A673 (cell line): ENCODE measurements at regions not wholly inside any gene's neighbourhood (a gene's known extent, or its start where the extent isn't known, plus 50 kb on each side); places are given as distances from the start of the nearest gene placed in this dataset.

ENCODE experiments used
- BruUV-seq: library from RNA; stranded (reverse); fragments of 400-500 nt; replicated peaks from 2 replicates; lab custom pipeline; 2021; lab: Mats Ljungman, UMichigan
- CTCF ChIA-PET: fragments of 300-600 bp; sonication (Branson Sonifier 250); formaldehyde crosslinking; loops from one replicate; lab custom pipeline; 2022; ENCODE audit warnings: antibody characterized with exemption; lab: Charles Lee
- POLR2A ChIA-PET: fragments of 300-600 bp; sonication (Branson Sonifier 250); formaldehyde crosslinking; loops from one replicate; lab custom pipeline; 2022; ENCODE audit warnings: antibody characterized with exemption; ENCODE audit not compliant: low non-redundant PET; lab: Charles Lee
- DNase-seq: peaks from one replicate; pipeline ENCODE4 v3.0.0-alpha.2; 2015; ENCODE audit warnings: low spot score
- H3K27ac ChIP-seq: fragments of 200-600 bp; sonication (generic); 2 replicates; pipeline ENCODE4 v1.5.1; 2016; ENCODE audit warnings: mixed run types, low read depth, mild to moderate bottlenecking, mixed read lengths, antibody characterized with exemption, low read length; ENCODE audit not compliant: poor library complexity, severe bottlenecking
- H3K27me3 ChIP-seq: fragments of 200-600 bp; sonication (generic); replicated peaks from 2 replicates; pipeline ENCODE4 v1.6.1; 2017; ENCODE audit warnings: mixed run types, low read depth, mild to moderate bottlenecking, mixed read lengths, antibody characterized with exemption, low read length; ENCODE audit not compliant: insufficient read depth, poor library complexity
- H3K36me3 ChIP-seq: fragments of 200-600 bp; sonication (generic); 2 replicates; pipeline ENCODE4 v1.6.1; 2016; ENCODE audit warnings: mixed run types, mild to moderate bottlenecking, mixed read lengths, antibody characterized with exemption, low read length; ENCODE audit not compliant: insufficient read depth, poor library complexity, severe bottlenecking
- H3K4me1 ChIP-seq: fragments of 200-600 bp; sonication (generic); 2 replicates; pipeline ENCODE4 v1.6.1; 2017; ENCODE audit warnings: mixed run types, mild to moderate bottlenecking, mixed read lengths, antibody characterized with exemption, low read length; ENCODE audit not compliant: insufficient read depth, poor library complexity, severe bottlenecking
- H3K4me3 ChIP-seq: fragments of 200-600 bp; sonication (generic); 2 replicates; pipeline ENCODE4 v1.5.1; 2016; ENCODE audit warnings: low read depth, mixed run types, mild to moderate bottlenecking, mixed read lengths, low read length; ENCODE audit not compliant: poor library complexity, severe bottlenecking
- H3K9me3 ChIP-seq: fragments of 200-600 bp; sonication (generic); 2 replicates; pipeline ENCODE4 v1.6.1; 2016; ENCODE audit warnings: mixed run types, low read depth, mild to moderate bottlenecking, mixed read lengths, antibody characterized with exemption, low read length; ENCODE audit not compliant: poor library complexity, severe bottlenecking
- EZH2 ChIP-seq: fragments of 200-600 bp; sonication (generic); IDR thresholded peaks from 2 replicates; pipeline ENCODE4 v1.6.1; 2017; ENCODE audit warnings: borderline replicate concordance, low read depth, mild to moderate bottlenecking, mixed read lengths, antibody characterized with exemption, low read length; ENCODE audit not compliant: poor library complexity, severe bottlenecking
- intact Hi-C: fragments of 100-400 bp; cut with micrococcal nuclease; formaldehyde crosslinking; loops from one replicate; pipeline ENCODE4 v1.10.0; 2022; ENCODE audit not compliant: unreplicated experiment
- TF ChIP-seq, protein P1 (sequence below): fragments of 300-800, 200-600 bp; sonication (generic); conservative IDR thresholded peaks from 2 replicates; pipeline ENCODE4 v1.5.1; 2017; ENCODE audit warnings: low read depth, mild to moderate bottlenecking, antibody characterized with exemption, low read length, moderate library complexity, mixed read lengths

DNA sequence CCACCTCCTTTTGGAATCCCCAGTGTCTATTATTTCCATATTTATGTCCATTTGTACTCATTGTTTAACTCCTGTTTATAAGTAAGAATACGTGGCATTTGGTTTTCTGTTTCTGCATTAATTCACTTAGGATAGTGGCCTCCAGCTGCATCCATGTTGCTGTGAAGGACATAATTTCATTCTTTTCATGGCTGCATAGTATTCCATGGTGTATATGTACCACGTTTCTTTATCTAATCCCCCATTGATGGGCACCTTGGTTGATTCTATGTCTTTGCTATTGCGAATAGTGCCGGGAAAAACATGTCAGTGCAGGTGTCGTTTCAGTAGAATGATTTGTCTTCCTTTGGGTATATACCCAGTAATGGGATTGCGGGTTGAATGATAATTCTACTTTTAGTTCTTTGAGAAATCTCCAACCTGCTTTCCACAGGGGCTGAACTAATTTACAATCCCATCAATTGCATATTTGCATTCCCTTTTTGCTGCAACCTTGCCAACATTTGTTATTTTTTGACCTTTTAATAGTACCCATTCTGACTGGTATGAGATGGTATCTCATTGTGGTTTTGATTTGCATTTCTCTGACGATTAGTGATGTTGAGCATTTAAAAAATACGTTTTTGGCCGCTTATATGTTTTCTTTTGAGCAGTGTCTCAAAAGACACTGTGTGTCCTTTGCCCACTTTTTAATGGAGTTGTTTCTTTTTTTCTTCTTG is 373.2 kb upstream of the TNRC6C start:
- POLR2A ChIA-PET: no interaction called here
- BruUV-seq: no TSS peak
- Histone ChIP-seq H3K4me3 (no peak overlapping the region), H3K36me3 (no peaks in the 10 kb centered on the region), H3K4me1 (no peaks in the 10 kb centered on the region), H3K27me3 (no peaks in the 10 kb centered on the region), H3K27ac (no peak overlapping the region), H3K9me3 (no peaks in the 10 kb centered on the region)
- CTCF ChIA-PET: no interaction called here
- intact Hi-C loops: no loop called here
- no peak for DNase-seq
- TF ChIP-seq, protein P1, sequence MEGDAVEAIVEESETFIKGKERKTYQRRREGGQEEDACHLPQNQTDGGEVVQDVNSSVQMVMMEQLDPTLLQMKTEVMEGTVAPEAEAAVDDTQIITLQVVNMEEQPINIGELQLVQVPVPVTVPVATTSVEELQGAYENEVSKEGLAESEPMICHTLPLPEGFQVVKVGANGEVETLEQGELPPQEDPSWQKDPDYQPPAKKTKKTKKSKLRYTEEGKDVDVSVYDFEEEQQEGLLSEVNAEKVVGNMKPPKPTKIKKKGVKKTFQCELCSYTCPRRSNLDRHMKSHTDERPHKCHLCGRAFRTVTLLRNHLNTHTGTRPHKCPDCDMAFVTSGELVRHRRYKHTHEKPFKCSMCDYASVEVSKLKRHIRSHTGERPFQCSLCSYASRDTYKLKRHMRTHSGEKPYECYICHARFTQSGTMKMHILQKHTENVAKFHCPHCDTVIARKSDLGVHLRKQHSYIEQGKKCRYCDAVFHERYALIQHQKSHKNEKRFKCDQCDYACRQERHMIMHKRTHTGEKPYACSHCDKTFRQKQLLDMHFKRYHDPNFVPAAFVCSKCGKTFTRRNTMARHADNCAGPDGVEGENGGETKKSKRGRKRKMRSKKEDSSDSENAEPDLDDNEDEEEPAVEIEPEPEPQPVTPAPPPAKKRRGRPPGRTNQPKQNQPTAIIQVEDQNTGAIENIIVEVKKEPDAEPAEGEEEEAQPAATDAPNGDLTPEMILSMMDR: no peak

DNA sequence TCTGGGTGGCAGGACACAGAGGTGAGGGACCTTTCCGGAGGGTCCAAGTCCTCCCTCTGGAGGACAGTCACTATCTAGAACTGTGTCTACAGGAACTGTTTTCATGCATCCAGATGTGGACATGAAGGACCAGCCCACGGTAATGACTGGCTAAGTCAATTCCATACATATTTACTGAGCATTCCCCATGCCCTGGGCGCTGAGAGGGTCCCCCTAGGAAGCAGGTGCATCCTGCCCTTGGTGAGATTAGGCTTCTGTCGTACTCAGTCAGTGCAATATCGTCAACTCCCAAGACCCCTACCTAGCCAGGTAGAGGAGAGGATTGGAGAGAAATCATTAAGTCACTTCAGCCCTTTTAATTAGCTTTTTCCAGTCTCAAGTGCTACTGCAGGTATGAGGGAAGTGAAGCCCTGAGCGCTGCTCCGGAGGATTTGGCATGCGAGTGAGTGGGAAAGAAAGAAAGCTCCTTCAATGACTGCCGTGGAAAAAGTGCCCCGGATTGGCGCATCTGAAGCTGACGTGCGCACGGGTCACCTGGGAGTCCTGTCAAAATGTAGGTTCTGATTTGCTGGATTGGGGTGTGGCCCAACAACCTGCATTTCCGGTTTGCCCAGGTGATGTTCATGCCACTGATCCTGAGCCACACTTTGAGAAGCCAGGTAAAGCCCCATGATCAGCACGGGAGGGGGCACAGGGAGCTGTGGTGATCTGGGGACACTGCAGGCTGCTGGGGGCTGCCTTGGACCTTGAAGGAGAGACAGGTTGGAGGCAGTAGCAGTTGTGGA is 367.4 kb upstream of the TNRC6C start:
- no peak overlapping the region for H3K27ac ChIP-seq
- no peaks in the 10 kb centered on the region for H3K9me3 ChIP-seq
- no peak for DNase-seq
- no peak overlapping the region for H3K4me3 ChIP-seq
- no TSS peak for BruUV-seq
- no peaks in the 10 kb centered on the region for H3K36me3 ChIP-seq
- peaks cover 21% of the 10 kb centered on the region for H3K27me3 ChIP-seq
- ChIA-PET POLR2A (no interaction called here), CTCF (no interaction called here)
- H3K4me1 ChIP-seq: peaks cover 16% of the 10 kb centered on the region
- TF ChIP-seq EZH2: no peak
- TF ChIP-seq, protein P1: no peak
- intact Hi-C loops: no loop called here

DNA sequence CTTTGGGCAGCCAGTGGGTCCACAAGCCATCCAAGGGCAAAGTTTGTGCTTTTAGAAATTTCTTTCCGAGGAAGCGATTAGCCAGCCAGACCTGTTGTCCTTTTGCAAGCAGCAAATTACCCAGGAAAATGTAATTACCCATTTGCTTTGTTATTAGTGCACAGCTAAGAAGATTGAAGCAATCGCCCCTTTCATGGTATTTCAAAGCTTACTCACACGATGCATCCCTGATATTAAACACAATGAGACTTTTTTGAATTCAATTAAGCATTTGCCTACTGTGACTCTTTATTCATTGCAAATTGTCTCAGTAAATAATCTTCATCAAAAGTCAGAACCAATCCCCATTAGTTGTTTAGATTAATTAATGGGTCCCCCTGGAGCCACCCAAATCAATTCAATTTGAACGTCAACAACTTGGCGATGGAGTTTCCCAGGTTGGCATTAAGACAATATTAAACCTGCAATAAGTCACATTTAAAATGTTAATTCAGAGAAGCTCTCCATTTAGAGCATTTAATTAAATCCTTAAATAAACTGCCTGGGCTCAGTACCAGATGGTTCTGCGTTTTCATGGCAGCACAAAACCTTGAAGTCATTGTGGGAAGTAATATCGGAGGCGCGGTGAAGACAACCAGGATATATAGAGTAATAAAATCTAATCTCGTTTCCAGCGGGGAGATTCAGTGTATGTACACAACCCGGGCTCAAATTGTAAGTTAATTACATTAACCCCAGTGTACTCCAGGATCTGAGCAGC is 366.2 kb upstream of the TNRC6C start:
- TF ChIP-seq, protein P1: no peak
- TF ChIP-seq EZH2: no peak
- Histone ChIP-seq H3K27me3 (peaks cover 21% of the 10 kb centered on the region), H3K36me3 (no peaks in the 10 kb centered on the region), H3K4me1 (peaks cover 16% of the 10 kb centered on the region), H3K9me3 (no peaks in the 10 kb centered on the region), H3K4me3 (no peak overlapping the region), H3K27ac (no peak overlapping the region)
- CTCF ChIA-PET: no interaction called here
- BruUV-seq: no TSS peak
- intact Hi-C loops: no loop called here
- no peak for DNase-seq
- POLR2A ChIA-PET: no interaction called here
